ENCODE measurements at regions not wholly inside any gene's neighbourhood (a gene's known extent, or its start where the extent isn't known, plus 50 kb on each side); places are given as distances from the start of the nearest gene placed in this dataset.

DNA sequence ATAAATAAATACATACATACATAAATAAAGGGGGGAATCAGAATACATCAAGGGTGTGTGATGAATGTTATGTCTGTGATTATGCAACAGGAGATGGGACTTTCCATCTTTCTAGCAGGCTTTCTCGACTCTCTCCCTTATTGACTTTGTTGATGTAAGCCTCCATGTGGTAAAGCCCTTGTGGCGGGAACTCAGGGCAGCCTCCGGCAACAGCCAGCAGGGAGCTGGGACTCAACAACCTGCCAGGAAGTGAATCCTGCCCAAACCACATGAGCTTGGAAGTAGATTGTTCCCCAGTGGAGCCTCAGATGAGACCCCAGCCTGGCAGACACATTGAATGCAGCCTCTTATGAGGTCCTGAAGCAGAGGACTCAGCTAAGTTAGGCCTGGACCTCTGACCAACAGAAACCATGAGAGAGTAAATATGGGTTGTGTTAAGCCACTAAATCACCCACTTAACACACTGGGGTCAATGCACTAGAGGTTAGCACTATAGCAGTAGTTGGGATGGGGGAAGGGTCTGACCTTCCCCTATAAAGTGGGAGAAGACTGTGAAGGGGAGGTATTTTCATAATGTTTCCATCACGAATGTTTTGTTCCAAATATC, 104.0 kb downstream of the JCAD start:
- H3K79me2 ChIP-seq (ENCODE audit: insufficient read depth, low read length), result no peaks in the 10 kb centered on the region
- no peak overlapping the region for H3K4me3 Mint-ChIP-seq
- intact Hi-C loops (cut with micrococcal nuclease), result no loop called here
- no peaks in the 10 kb centered on the region for H4K20me1 ChIP-seq (ENCODE audit: insufficient read depth, low read length)
- H3K27ac Mint-ChIP-seq, result no peak overlapping the region
- H3K9me3 ChIP-seq (replicated peaks in 1 of 2; ENCODE audit: control insufficient read depth in 1 of 2, insufficient read depth in 1 of 2, low read length in 2 of 2), result no peaks in the 10 kb centered on the region
- H3K27me3 Mint-ChIP-seq (ENCODE audit: low read depth in 3 of 3), result peaks cover 1 to 2% (median 1%) of the 10 kb centered on the region in 3 donors
- H3K36me3 Mint-ChIP-seq, result no peaks in the 10 kb centered on the region
- 80% methylated on average over 1 of the region's 4 CpGs for WGBS (ENCODE audit: insufficient coverage)
- H3K27me3 ChIP-seq (ENCODE audit: control insufficient read depth in 2 of 2, insufficient read depth in 2 of 2, low read length in 2 of 2), result no peaks in the 10 kb centered on the region
- no peaks in the 10 kb centered on the region for H3K36me3 ChIP-seq (replicated peaks in 1 of 2; ENCODE audit: control insufficient read depth in 1 of 2, insufficient read depth in 2 of 2, low read length in 2 of 2)
- H3K4me3 ChIP-seq (replicated peaks in 1 of 3; ENCODE audit: low read depth in 2 of 3, low read length in 3 of 3), result no peak overlapping the region
- H2AFZ ChIP-seq (ENCODE audit: insufficient read depth, low read depth, low read length, poor library complexity, severe bottlenecking), result no peak overlapping the region
- DNase-seq, result no peak
- no peaks in the 10 kb centered on the region for H3K4me1 Mint-ChIP-seq
- no peaks in the 10 kb centered on the region for H3K4me1 ChIP-seq (ENCODE audit: control insufficient read depth in 1 of 2, insufficient read depth in 2 of 2, low read length in 2 of 2)
- peaks cover 0 to 7% (median 3%) of the 10 kb centered on the region in 7 donors for H3K9me3 Mint-ChIP-seq
- H3K27ac ChIP-seq (ENCODE audit: low read depth in 1 of 2, low read length in 2 of 2), result no peak overlapping the region
- H3K9ac ChIP-seq (ENCODE audit: insufficient read depth, low read length, poor library complexity, severe bottlenecking), result no peak overlapping the region
- TF ChIP-seq, protein P1, sequence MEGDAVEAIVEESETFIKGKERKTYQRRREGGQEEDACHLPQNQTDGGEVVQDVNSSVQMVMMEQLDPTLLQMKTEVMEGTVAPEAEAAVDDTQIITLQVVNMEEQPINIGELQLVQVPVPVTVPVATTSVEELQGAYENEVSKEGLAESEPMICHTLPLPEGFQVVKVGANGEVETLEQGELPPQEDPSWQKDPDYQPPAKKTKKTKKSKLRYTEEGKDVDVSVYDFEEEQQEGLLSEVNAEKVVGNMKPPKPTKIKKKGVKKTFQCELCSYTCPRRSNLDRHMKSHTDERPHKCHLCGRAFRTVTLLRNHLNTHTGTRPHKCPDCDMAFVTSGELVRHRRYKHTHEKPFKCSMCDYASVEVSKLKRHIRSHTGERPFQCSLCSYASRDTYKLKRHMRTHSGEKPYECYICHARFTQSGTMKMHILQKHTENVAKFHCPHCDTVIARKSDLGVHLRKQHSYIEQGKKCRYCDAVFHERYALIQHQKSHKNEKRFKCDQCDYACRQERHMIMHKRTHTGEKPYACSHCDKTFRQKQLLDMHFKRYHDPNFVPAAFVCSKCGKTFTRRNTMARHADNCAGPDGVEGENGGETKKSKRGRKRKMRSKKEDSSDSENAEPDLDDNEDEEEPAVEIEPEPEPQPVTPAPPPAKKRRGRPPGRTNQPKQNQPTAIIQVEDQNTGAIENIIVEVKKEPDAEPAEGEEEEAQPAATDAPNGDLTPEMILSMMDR (IDR thresholded peaks at IDR 0.05), result no peak
- H3K4me2 ChIP-seq (replicated peaks; ENCODE audit: extremely low read depth, low read length, poor library complexity, severe bottlenecking), result no peak overlapping the region

DNA sequence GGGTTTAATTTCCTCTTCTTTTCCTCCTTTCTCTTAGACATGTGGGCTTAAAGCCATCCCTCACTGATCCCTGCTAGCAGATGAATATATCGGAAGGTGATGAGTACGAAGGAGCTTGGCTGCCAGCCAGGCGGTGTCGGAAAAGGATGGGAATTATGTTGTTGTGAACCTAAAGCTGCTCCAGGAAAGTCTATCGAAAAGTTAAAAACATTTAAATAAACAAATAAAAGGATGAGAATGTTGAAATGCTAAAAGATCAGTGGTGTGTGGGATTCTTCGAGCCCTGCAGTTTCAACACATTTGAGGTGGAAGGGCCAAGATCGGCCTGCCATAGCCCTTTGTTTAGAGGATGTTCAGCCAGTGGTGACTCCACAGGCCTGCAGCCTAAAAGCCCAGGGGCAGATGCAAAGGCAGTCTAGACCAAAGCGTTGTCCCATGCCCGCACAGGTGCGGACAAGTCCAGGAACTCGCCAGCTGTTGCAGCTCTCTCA, 107.9 kb downstream of the JCAD start:
- Histone ChIP-seq H3K79me2 (ENCODE audit: insufficient read depth, low read length) (no peaks in the 10 kb centered on the region), H2AFZ (ENCODE audit: insufficient read depth, low read depth, low read length, poor library complexity, severe bottlenecking) (no peak overlapping the region), H3K4me1 (ENCODE audit: control insufficient read depth in 1 of 2, insufficient read depth in 2 of 2, low read length in 2 of 2) (no peaks in the 10 kb centered on the region), H3K27me3 (ENCODE audit: control insufficient read depth in 2 of 2, insufficient read depth in 2 of 2, low read length in 2 of 2) (no peaks in the 10 kb centered on the region), H3K9me3 (replicated peaks in 1 of 2; ENCODE audit: control insufficient read depth in 1 of 2, insufficient read depth in 1 of 2, low read length in 2 of 2) (no peaks in the 10 kb centered on the region), H3K36me3 (replicated peaks in 1 of 2; ENCODE audit: control insufficient read depth in 1 of 2, insufficient read depth in 2 of 2, low read length in 2 of 2) (no peaks in the 10 kb centered on the region), H3K4me3 (replicated peaks in 1 of 3; ENCODE audit: low read depth in 2 of 3, low read length in 3 of 3) (no peak overlapping the region), H4K20me1 (ENCODE audit: insufficient read depth, low read length) (no peaks in the 10 kb centered on the region), H3K4me2 (replicated peaks; ENCODE audit: extremely low read depth, low read length, poor library complexity, severe bottlenecking) (no peak overlapping the region), H3K27ac (ENCODE audit: low read depth in 1 of 2, low read length in 2 of 2) (no peak overlapping the region), H3K9ac (ENCODE audit: insufficient read depth, low read length, poor library complexity, severe bottlenecking) (no peak overlapping the region)
- intact Hi-C loops (cut with micrococcal nuclease), result no loop called here
- Mint-ChIP-seq H3K36me3 (no peaks in the 10 kb centered on the region), H3K27me3 (ENCODE audit: low read depth in 3 of 3) (peaks cover 0 to 1% (median 1%) of the 10 kb centered on the region in 3 donors), H3K4me3 (no peak overlapping the region), H3K4me1 (peaks cover 2% of the 10 kb centered on the region), H3K9me3 (peaks cover 0 to 5% (median 0%) of the 10 kb centered on the region in 7 donors), H3K27ac (no peak overlapping the region)
- DNase-seq, result no peak
- WGBS (ENCODE audit: insufficient coverage), result 100% methylated on average over 6 of the region's 11 CpGs
- TF ChIP-seq, protein P1 (IDR thresholded peaks at IDR 0.05), result no peak

All from CD14-positive monocyte (primary cell).